NB4 (cell line): ENCODE measurements at regions not wholly inside any gene's neighbourhood (a gene's known extent, or its start where the extent isn't known, plus 50 kb on each side); places are given as distances from the start of the nearest gene placed in this dataset.

Experiments used
- MYC ChIP-seq: IDR thresholded peaks from 2 replicates; pipeline ENCODE4 v1.6.1; 2011; ENCODE audit warnings: low read depth, low read length
- POLR2A ChIP-seq: IDR thresholded peaks from 2 replicates; pipeline ENCODE4 v1.6.1; 2011; ENCODE audit warnings: mild to moderate bottlenecking; ENCODE audit not compliant: insufficient read length; ENCODE audit errors: extremely low read depth
- TF ChIP-seq, protein P1 (sequence below): IDR thresholded peaks from one replicate; pipeline ENCODE4 v1.5.1; 2012; ENCODE audit warnings: low read depth, low read length
- TF ChIP-seq, protein P2 (sequence below): IDR thresholded peaks from 2 replicates; pipeline ENCODE4 v1.6.1; 2011; ENCODE audit warnings: low read depth, low read length

DNA sequence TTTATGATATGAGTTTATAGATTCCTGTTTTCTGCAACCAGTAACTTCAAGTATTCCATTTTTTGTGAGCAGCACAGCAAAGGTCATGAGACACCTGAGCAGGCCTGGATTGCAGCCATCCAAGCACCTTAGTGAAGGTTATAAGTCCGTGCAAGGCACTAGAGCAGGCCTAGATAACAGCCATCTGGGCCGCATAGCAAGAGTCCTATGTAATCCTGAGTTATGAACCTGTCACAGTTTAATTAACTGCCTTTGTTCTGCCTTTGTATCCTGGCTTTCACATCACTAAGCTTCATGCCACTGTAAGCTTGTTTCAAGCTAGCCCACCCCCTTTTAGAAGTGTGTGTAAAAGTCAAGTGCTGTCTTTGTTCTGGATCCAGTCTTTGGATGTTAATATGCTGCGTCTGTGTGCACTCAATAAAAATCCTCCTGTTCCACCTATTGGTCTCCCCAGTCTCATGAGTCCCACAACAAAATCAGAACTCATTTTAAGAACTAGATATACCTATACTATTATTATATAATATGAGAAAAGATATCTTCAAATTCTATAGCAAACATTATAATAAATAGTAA, 556.2 kb upstream of the CHRM3 start:
- TF ChIP-seq, protein P1, sequence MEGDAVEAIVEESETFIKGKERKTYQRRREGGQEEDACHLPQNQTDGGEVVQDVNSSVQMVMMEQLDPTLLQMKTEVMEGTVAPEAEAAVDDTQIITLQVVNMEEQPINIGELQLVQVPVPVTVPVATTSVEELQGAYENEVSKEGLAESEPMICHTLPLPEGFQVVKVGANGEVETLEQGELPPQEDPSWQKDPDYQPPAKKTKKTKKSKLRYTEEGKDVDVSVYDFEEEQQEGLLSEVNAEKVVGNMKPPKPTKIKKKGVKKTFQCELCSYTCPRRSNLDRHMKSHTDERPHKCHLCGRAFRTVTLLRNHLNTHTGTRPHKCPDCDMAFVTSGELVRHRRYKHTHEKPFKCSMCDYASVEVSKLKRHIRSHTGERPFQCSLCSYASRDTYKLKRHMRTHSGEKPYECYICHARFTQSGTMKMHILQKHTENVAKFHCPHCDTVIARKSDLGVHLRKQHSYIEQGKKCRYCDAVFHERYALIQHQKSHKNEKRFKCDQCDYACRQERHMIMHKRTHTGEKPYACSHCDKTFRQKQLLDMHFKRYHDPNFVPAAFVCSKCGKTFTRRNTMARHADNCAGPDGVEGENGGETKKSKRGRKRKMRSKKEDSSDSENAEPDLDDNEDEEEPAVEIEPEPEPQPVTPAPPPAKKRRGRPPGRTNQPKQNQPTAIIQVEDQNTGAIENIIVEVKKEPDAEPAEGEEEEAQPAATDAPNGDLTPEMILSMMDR, result no peak
- TF ChIP-seq POLR2A (no peak), MYC (no peak)
- TF ChIP-seq, protein P2, sequence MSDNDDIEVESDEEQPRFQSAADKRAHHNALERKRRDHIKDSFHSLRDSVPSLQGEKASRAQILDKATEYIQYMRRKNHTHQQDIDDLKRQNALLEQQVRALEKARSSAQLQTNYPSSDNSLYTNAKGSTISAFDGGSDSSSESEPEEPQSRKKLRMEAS, result no peak
